ENCODE measurements at regions not wholly inside any gene's neighbourhood (a gene's known extent, or its start where the extent isn't known, plus 50 kb on each side); places are given as distances from the start of the nearest gene placed in this dataset.

GRCh38 chr2:15732341-15733077 lies 140.8 kb downstream of the DDX1 start:
- H3K36me3 ChIP-seq (ENCODE audit: insufficient read depth, low read length) = no peaks in the 10 kb centered on the region
- no peaks in the 10 kb centered on the region for H3K79me2 ChIP-seq (replicated peaks; ENCODE audit: insufficient read depth, low read length)
- H3K4me2 ChIP-seq (ENCODE audit: low read length) = no peak overlapping the region
- H3F3A ChIP-seq (ENCODE audit: insufficient read depth, low read length, poor library complexity, severe bottlenecking) = no peaks in the 10 kb centered on the region
- H2AFZ ChIP-seq (ENCODE audit: low read depth, low read length) = no peak overlapping the region
- H3K9me3 ChIP-seq (ENCODE audit: low read length) = no peaks in the 10 kb centered on the region
- H3K9ac ChIP-seq (ENCODE audit: low read length) = no peak overlapping the region
- no peak overlapping the region for H3K4me3 ChIP-seq (ENCODE audit: low read length)
- H3K27ac ChIP-seq (ENCODE audit: low read length) = no peak overlapping the region
- TF ChIP-seq POLR2AphosphoS5 (IDR thresholded peaks at IDR 0.05) = no peak
- no peak for TF ChIP-seq SMC3 (conservative IDR thresholded peaks at IDR 0.05; ENCODE audit: poor library complexity)
- no peak for TF ChIP-seq EP300 (conservative IDR thresholded peaks at IDR 0.05; ENCODE audit: poor library complexity, severe bottlenecking)
- TF ChIP-seq CTCF (IDR thresholded peaks at IDR 0.05; ENCODE audit: poor library complexity, severe bottlenecking) = no peak
- TF ChIP-seq REST (IDR thresholded peaks at IDR 0.05; ENCODE audit: borderline replicate concordance) = no peak
- no peak for TF ChIP-seq EZH2 (IDR thresholded peaks at IDR 0.05; ENCODE audit: borderline replicate concordance, insufficient read depth, low read length, poor library complexity, severe bottlenecking)
- TF ChIP-seq RAD21 (conservative IDR thresholded peaks at IDR 0.05) = no peak
- TF ChIP-seq TAF1 (IDR thresholded peaks at IDR 0.05; ENCODE audit: low read depth) = no peak
- no peak for TF ChIP-seq MXI1 (conservative IDR thresholded peaks at IDR 0.05; ENCODE audit: poor library complexity, severe bottlenecking)
- H3K27me3 ChIP-seq (ENCODE audit: insufficient read depth, low read depth, low read length) = no peaks in the 10 kb centered on the region
- no peaks in the 10 kb centered on the region for H3K9me2 ChIP-seq (ENCODE audit: insufficient read depth, low read length)
- H4K20me1 ChIP-seq (ENCODE audit: insufficient read depth) = no peaks in the 10 kb centered on the region

GRCh38 chr2:15733867-15734673 lies 142.4 kb downstream of the DDX1 start:
- H2AFZ ChIP-seq (ENCODE audit: low read depth, low read length) = no peak overlapping the region
- no peaks in the 10 kb centered on the region for H4K20me1 ChIP-seq (ENCODE audit: insufficient read depth)
- H3K9me2 ChIP-seq (ENCODE audit: insufficient read depth, low read length) = no peaks in the 10 kb centered on the region
- no peak overlapping the region for H3K4me2 ChIP-seq (ENCODE audit: low read length)
- H3K9ac ChIP-seq (ENCODE audit: low read length) = no peak overlapping the region
- H3K36me3 ChIP-seq (ENCODE audit: insufficient read depth, low read length) = no peaks in the 10 kb centered on the region
- TF ChIP-seq MXI1 (conservative IDR thresholded peaks at IDR 0.05; ENCODE audit: poor library complexity, severe bottlenecking) (no peak), EP300 (conservative IDR thresholded peaks at IDR 0.05; ENCODE audit: poor library complexity, severe bottlenecking) (no peak), EZH2 (IDR thresholded peaks at IDR 0.05; ENCODE audit: borderline replicate concordance, insufficient read depth, low read length, poor library complexity, severe bottlenecking) (no peak), TAF1 (IDR thresholded peaks at IDR 0.05; ENCODE audit: low read depth) (no peak), SMC3 (conservative IDR thresholded peaks at IDR 0.05; ENCODE audit: poor library complexity) (no peak), CTCF (IDR thresholded peaks at IDR 0.05; ENCODE audit: poor library complexity, severe bottlenecking) (no peak), RAD21 (conservative IDR thresholded peaks at IDR 0.05) (no peak), REST (IDR thresholded peaks at IDR 0.05; ENCODE audit: borderline replicate concordance) (no peak), POLR2AphosphoS5 (IDR thresholded peaks at IDR 0.05) (no peak)
- no peaks in the 10 kb centered on the region for H3F3A ChIP-seq (ENCODE audit: insufficient read depth, low read length, poor library complexity, severe bottlenecking)
- no peaks in the 10 kb centered on the region for H3K79me2 ChIP-seq (replicated peaks; ENCODE audit: insufficient read depth, low read length)
- H3K9me3 ChIP-seq (ENCODE audit: low read length) = no peaks in the 10 kb centered on the region
- H3K27ac ChIP-seq (ENCODE audit: low read length) = no peak overlapping the region
- H3K4me3 ChIP-seq (ENCODE audit: low read length) = no peak overlapping the region
- H3K27me3 ChIP-seq (ENCODE audit: insufficient read depth, low read depth, low read length) = no peaks in the 10 kb centered on the region
